HG02938 (cell line): ENCODE measurements at regions not wholly inside any gene's neighbourhood (a gene's known extent, or its start where the extent isn't known, plus 50 kb on each side); places are given as distances from the start of the nearest gene placed in this dataset.

Experiments
- ATAC-seq: cut with Tn5 transposase; IDR thresholded peaks from one replicate; pipeline ENCODE4 v1.9.1; 2021; ENCODE audit warnings: mild to moderate bottlenecking, moderate library complexity; ENCODE audit not compliant: unreplicated experiment

- no peak for ATAC-seq
These were observed 229.6 kb upstream of the RBFOX1 start for GRCh38 chr16:7103056-7103455.

GRCh38 chr16:7101054-7101453, 231.6 kb upstream of the RBFOX1 start:
- ATAC-seq, result no peak

- ATAC-seq, result no peak
These were observed 235.1 kb upstream of the RBFOX1 start for GRCh38 chr16:7097518-7097917.

GRCh38 chr16:7093511-7093910, 239.1 kb upstream of the RBFOX1 start:
- no peak for ATAC-seq

- no peak for ATAC-seq
These were observed 242.0 kb upstream of the RBFOX1 start for GRCh38 chr16:7090628-7091115.

- ATAC-seq, result no peak
These were observed 242.9 kb upstream of the RBFOX1 start for GRCh38 chr16:7089751-7090150.

GRCh38 chr16:7088711-7089110, 243.9 kb upstream of the RBFOX1 start:
- no peak for ATAC-seq

- no peak for ATAC-seq
These were observed 245.6 kb upstream of the RBFOX1 start for GRCh38 chr16:7086822-7087616.

GRCh38 chr16:7085776-7086175, 246.9 kb upstream of the RBFOX1 start:
- ATAC-seq, result no peak

GRCh38 chr16:7083096-7083495, 249.5 kb upstream of the RBFOX1 start:
- ATAC-seq, result no peak

GRCh38 chr16:7077636-7078035, 255.0 kb upstream of the RBFOX1 start:
- no peak for ATAC-seq

- ATAC-seq, result no peak
These were observed 257.9 kb upstream of the RBFOX1 start for GRCh38 chr16:7074715-7075114.

GRCh38 chr16:7057458-7057857, 275.2 kb upstream of the RBFOX1 start:
- ATAC-seq, result no peak

- ATAC-seq, result no peak
These were observed 277.2 kb upstream of the RBFOX1 start for GRCh38 chr16:7055443-7055842.

GRCh38 chr16:7051591-7052349, 280.9 kb upstream of the RBFOX1 start:
- ATAC-seq, result no peak

GRCh38 chr16:7044331-7044730, 288.3 kb upstream of the RBFOX1 start:
- ATAC-seq, result no peak

GRCh38 chr16:7038475-7038874, 294.2 kb upstream of the RBFOX1 start:
- ATAC-seq, result no peak

- no peak for ATAC-seq
These were observed 295.1 kb upstream of the RBFOX1 start for GRCh38 chr16:7037495-7037894.

- ATAC-seq, result no peak
These were observed 301.6 kb upstream of the RBFOX1 start for GRCh38 chr16:7031031-7031430.

- no peak for ATAC-seq
These were observed 305.2 kb upstream of the RBFOX1 start for GRCh38 chr16:7027401-7027800.

- ATAC-seq, result no peak
These were observed 306.0 kb upstream of the RBFOX1 start for GRCh38 chr16:7026639-7027038.

- ATAC-seq, result no peak
These were observed 306.9 kb upstream of the RBFOX1 start for GRCh38 chr16:7025616-7026190.
